GM10266 (cell line): ENCODE measurements at regions not wholly inside any gene's neighbourhood (a gene's known extent, or its start where the extent isn't known, plus 50 kb on each side); places are given as distances from the start of the nearest gene placed in this dataset.

Experiments
- DNase-seq: peaks from one replicate; pipeline ENCODE4 v3.0.0; 2012; ENCODE audit errors: extremely low spot score
- TF ChIP-seq, protein P1 (sequence below): IDR thresholded peaks from 2 replicates; pipeline ENCODE4 v1.5.1; 2012; ENCODE audit warnings: mild to moderate bottlenecking, low read depth; ENCODE audit not compliant: control insufficient read depth, insufficient read depth; ENCODE audit errors: missing control alignments

- DNase-seq = no peak
- TF ChIP-seq, protein P1, sequence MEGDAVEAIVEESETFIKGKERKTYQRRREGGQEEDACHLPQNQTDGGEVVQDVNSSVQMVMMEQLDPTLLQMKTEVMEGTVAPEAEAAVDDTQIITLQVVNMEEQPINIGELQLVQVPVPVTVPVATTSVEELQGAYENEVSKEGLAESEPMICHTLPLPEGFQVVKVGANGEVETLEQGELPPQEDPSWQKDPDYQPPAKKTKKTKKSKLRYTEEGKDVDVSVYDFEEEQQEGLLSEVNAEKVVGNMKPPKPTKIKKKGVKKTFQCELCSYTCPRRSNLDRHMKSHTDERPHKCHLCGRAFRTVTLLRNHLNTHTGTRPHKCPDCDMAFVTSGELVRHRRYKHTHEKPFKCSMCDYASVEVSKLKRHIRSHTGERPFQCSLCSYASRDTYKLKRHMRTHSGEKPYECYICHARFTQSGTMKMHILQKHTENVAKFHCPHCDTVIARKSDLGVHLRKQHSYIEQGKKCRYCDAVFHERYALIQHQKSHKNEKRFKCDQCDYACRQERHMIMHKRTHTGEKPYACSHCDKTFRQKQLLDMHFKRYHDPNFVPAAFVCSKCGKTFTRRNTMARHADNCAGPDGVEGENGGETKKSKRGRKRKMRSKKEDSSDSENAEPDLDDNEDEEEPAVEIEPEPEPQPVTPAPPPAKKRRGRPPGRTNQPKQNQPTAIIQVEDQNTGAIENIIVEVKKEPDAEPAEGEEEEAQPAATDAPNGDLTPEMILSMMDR = no peak
These were observed 264.4 kb downstream of the SKAP2 start for GRCh38 chr7:26599982-26600381.

DNA sequence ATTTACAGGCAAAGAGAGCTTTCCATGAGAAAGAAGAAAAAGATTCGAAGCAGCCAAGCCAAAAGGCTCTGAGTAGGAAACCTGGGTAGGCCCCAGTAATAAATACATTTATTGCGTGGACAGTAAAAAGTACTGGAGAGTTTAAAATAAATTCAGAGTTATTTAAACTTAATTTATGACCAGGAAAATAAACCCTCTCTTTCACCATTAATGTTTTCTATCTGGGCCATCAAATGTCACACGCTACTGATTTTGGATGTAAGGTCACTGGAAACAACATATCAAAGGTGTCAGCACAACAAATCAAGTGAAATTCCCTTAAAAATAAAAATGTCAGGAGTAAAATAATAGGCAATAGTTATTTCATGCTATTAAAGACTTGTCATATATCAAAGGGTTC is 264.0 kb downstream of the SKAP2 start:
- TF ChIP-seq, protein P1 = no peak
- no peak for DNase-seq

GRCh38 chr7:26603631-26604030 is 260.8 kb downstream of the SKAP2 start:
- TF ChIP-seq, protein P1 = no peak
- no peak for DNase-seq

- no peak for DNase-seq
- TF ChIP-seq, protein P1 = no peak
These were observed 256.0 kb downstream of the SKAP2 start for GRCh38 chr7:26608402-26608801.

- DNase-seq = no peak
- TF ChIP-seq, protein P1 = no peak
These were observed 255.3 kb downstream of the SKAP2 start for GRCh38 chr7:26609082-26609481.

GRCh38 chr7:26609532-26609931 is 254.9 kb downstream of the SKAP2 start:
- no peak for DNase-seq
- TF ChIP-seq, protein P1 = no peak

DNA sequence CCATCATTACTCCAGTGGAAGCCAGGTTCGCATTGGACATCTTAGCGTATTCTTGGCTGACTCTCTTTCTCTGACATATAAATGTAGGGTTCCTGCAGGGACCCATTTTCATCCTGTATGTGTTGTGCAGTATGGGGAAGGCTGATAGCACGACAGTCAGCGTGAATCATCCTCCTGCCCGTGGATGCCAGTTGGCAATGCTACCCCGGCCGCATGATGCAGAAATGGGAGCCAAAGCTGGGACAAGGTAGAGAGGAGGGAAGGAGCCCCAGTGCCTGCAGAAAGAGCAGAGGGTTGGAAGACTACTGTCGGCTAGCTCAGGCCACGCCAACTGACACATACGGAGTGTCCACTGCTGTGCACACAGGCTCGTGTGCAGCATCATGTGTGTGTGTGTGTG is 251.6 kb downstream of the SKAP2 start:
- TF ChIP-seq, protein P1 = no peak
- no peak for DNase-seq
